Vagina (tissue), 2 donors: ENCODE measurements at regions not wholly inside any gene's neighbourhood (a gene's known extent, or its start where the extent isn't known, plus 50 kb on each side); places are given as distances from the start of the nearest gene placed in this dataset.

Experiments used
- DNase-seq, 2 donors: peaks; one replicate each; pipeline ENCODE4 v3.0.0-alpha.2; 2017; ENCODE audit errors: extremely low spot score in 2 of 2
- H3K27ac ChIP-seq: fragments of 200-600 bp; sonication (generic); one replicate; pipeline ENCODE4 v1.5.1; 2019
- H3K27me3 ChIP-seq: fragments of 200-600 bp; sonication (generic); one replicate; pipeline ENCODE4 v1.5.1; 2019
- H3K36me3 ChIP-seq, 2 donors: fragments of 200-600 bp; sonication (generic); one replicate each; pipeline ENCODE4 v1.5.1; 2017 to 2019
- H3K4me1 ChIP-seq: fragments of 200-600 bp; sonication (generic); one replicate; pipeline ENCODE4 v1.5.1; 2019
- H3K4me3 ChIP-seq, 2 donors: fragments of 200-600 bp; sonication (generic); 1 replicate in 1 of 2; 2 replicates in 1 of 2; pipeline ENCODE4 v1.5.1; 2016 to 2019
- H3K9me3 ChIP-seq: fragments of 200-600 bp; sonication (generic); one replicate; pipeline ENCODE4 v1.5.1; 2019
- CTCF ChIP-seq, 3 experiments: fragments of 450-650 bp in 2 of 3; fragments of 200-600 bp in 1 of 3; sonication (generic) in 1 of 3; IDR thresholded peaks; one replicate each; pipeline ENCODE4 v1.5.1; 2017 to 2019; ENCODE audit warnings: antibody characterized with exemption in 3 of 3, mild to moderate bottlenecking in 2 of 3, moderate library complexity in 2 of 3
- POLR2A ChIP-seq, 2 donors: fragments of 450-650 bp; IDR thresholded peaks; one replicate each; pipeline ENCODE4 v1.6.1; 2017; ENCODE audit warnings: antibody characterized with exemption in 2 of 2, mild to moderate bottlenecking in 2 of 2, moderate library complexity in 2 of 2
- POLR2AphosphoS5 ChIP-seq, 2 donors: sonication (generic); formaldehyde crosslinking; IDR thresholded peaks; one replicate each; pipeline ENCODE4 v1.9.0; 2017; ENCODE audit warnings: antibody characterized with exemption in 2 of 2, mild to moderate bottlenecking in 2 of 2, low read depth in 1 of 2; ENCODE audit not compliant: insufficient read depth in 1 of 2
- intact Hi-C: fragments of 100-400 bp; cut with DNase I; formaldehyde crosslinking; loops from one replicate; pipeline ENCODE4 v1.15.1; 2023

- intact Hi-C loops, result no loop called here
- H3K4me1 ChIP-seq, result no peaks in the 10 kb centered on the region
- H3K9me3 ChIP-seq, result no peaks in the 10 kb centered on the region
- no peaks in the 10 kb centered on the region for H3K27me3 ChIP-seq
- H3K36me3 ChIP-seq, result no peaks in the 10 kb centered on the region
- TF ChIP-seq CTCF (IDR thresholded peaks at IDR 0.05) (no peak), POLR2AphosphoS5 (IDR thresholded peaks at IDR 0.05; ENCODE audit: insufficient read depth in 1 of 2, low read depth in 1 of 2) (no peak), POLR2A (IDR thresholded peaks at IDR 0.05) (no peak)
- H3K4me3 ChIP-seq, result no peak overlapping the region
- no peak overlapping the region for H3K27ac ChIP-seq
- no peak for DNase-seq
Observed at GRCh38 chr11:97149741-97150140, 759.9 kb downstream of the JRKL start.

- intact Hi-C loops, result no loop called here
- Histone ChIP-seq H3K36me3 (no peaks in the 10 kb centered on the region), H3K27me3 (no peaks in the 10 kb centered on the region), H3K4me3 (no peak overlapping the region), H3K4me1 (no peaks in the 10 kb centered on the region), H3K27ac (no peak overlapping the region), H3K9me3 (no peaks in the 10 kb centered on the region)
- TF ChIP-seq POLR2AphosphoS5 (IDR thresholded peaks at IDR 0.05; ENCODE audit: insufficient read depth in 1 of 2, low read depth in 1 of 2) (no peak), CTCF (IDR thresholded peaks at IDR 0.05) (no peak), POLR2A (IDR thresholded peaks at IDR 0.05) (no peak)
- DNase-seq, result no peak
Observed at GRCh38 chr11:97157221-97157740, 767.5 kb downstream of the JRKL start.

- Histone ChIP-seq H3K4me3 (no peak overlapping the region), H3K27ac (no peak overlapping the region), H3K36me3 (no peaks in the 10 kb centered on the region), H3K9me3 (no peaks in the 10 kb centered on the region), H3K27me3 (no peaks in the 10 kb centered on the region), H3K4me1 (no peaks in the 10 kb centered on the region)
- TF ChIP-seq POLR2A (IDR thresholded peaks at IDR 0.05), result no peak
- no peak for TF ChIP-seq POLR2AphosphoS5 (IDR thresholded peaks at IDR 0.05; ENCODE audit: insufficient read depth in 1 of 2, low read depth in 1 of 2)
- TF ChIP-seq CTCF (IDR thresholded peaks at IDR 0.05), result no peak
- DNase-seq, result no peak
- intact Hi-C loops, result no loop called here
Observed at GRCh38 chr11:97158243-97158642, 768.4 kb downstream of the JRKL start.

GRCh38 chr11:97163631-97164191 is 773.9 kb downstream of the JRKL start:
- Histone ChIP-seq H3K36me3 (no peaks in the 10 kb centered on the region), H3K9me3 (no peaks in the 10 kb centered on the region), H3K27me3 (no peaks in the 10 kb centered on the region), H3K4me1 (no peaks in the 10 kb centered on the region), H3K4me3 (no peak overlapping the region), H3K27ac (no peak overlapping the region)
- intact Hi-C loops, result no loop called here
- no peak for DNase-seq
- TF ChIP-seq CTCF (IDR thresholded peaks at IDR 0.05), result no peak
- no peak for TF ChIP-seq POLR2AphosphoS5 (IDR thresholded peaks at IDR 0.05; ENCODE audit: insufficient read depth in 1 of 2, low read depth in 1 of 2)
- TF ChIP-seq POLR2A (IDR thresholded peaks at IDR 0.05), result no peak

- Histone ChIP-seq H3K36me3 (no peaks in the 10 kb centered on the region), H3K9me3 (no peaks in the 10 kb centered on the region), H3K27me3 (no peaks in the 10 kb centered on the region), H3K27ac (no peak overlapping the region), H3K4me3 (no peak overlapping the region), H3K4me1 (no peaks in the 10 kb centered on the region)
- DNase-seq, result no peak
- intact Hi-C loops, result no loop called here
- no peak for TF ChIP-seq CTCF (IDR thresholded peaks at IDR 0.05)
- TF ChIP-seq POLR2A (IDR thresholded peaks at IDR 0.05), result no peak
- TF ChIP-seq POLR2AphosphoS5 (IDR thresholded peaks at IDR 0.05; ENCODE audit: insufficient read depth in 1 of 2, low read depth in 1 of 2), result no peak
Observed at GRCh38 chr11:97201743-97202612, 812.2 kb downstream of the JRKL start.
